ENCODE measurements at regions not wholly inside any gene's neighbourhood (a gene's known extent, or its start where the extent isn't known, plus 50 kb on each side); places are given as distances from the start of the nearest gene placed in this dataset.

GRCh38 chr17:72388765-72389473, 268.1 kb downstream of the SOX9 start:
- DNase-seq (ENCODE audit: low spot score) = no peak
- no peak for TF ChIP-seq CTCF (IDR thresholded peaks at IDR 0.05; ENCODE audit: unreplicated experiment)
- H3K4me1 Mint-ChIP-seq (ENCODE audit: unreplicated experiment) = peaks cover under 1% of the 10 kb centered on the region

GRCh38 chr17:72390675-72391508, 270.1 kb downstream of the SOX9 start:
- H3K4me3 Mint-ChIP-seq (ENCODE audit: unreplicated experiment) = no peak overlapping the region
- no peak for DNase-seq (ENCODE audit: low spot score)
- H3K9me3 Mint-ChIP-seq (ENCODE audit: unreplicated experiment) = no peaks in the 10 kb centered on the region
- H3K36me3 Mint-ChIP-seq (ENCODE audit: low read depth, unreplicated experiment) = no peaks in the 10 kb centered on the region
- no peaks in the 10 kb centered on the region for H3K27me3 Mint-ChIP-seq (ENCODE audit: unreplicated experiment)
- peaks cover 5% of the 10 kb centered on the region for H3K4me1 Mint-ChIP-seq (ENCODE audit: unreplicated experiment)
- no peak overlapping the region for H3K27ac Mint-ChIP-seq (ENCODE audit: unreplicated experiment)
- TF ChIP-seq CTCF (IDR thresholded peaks at IDR 0.05; ENCODE audit: unreplicated experiment) = no peak

More at GRCh38 chr17:72388765-72389473, 268.1 kb downstream of the SOX9 start:
- Mint-ChIP-seq H3K9me3 (ENCODE audit: unreplicated experiment) (no peaks in the 10 kb centered on the region), H3K27me3 (ENCODE audit: unreplicated experiment) (no peaks in the 10 kb centered on the region), H3K27ac (ENCODE audit: unreplicated experiment) (no peak overlapping the region), H3K36me3 (ENCODE audit: low read depth, unreplicated experiment) (no peaks in the 10 kb centered on the region), H3K4me3 (ENCODE audit: unreplicated experiment) (no peak overlapping the region)

GRCh38 chr17:72392056-72393010, 271.5 kb downstream of the SOX9 start:
- H3K27me3 Mint-ChIP-seq (ENCODE audit: unreplicated experiment) = no peaks in the 10 kb centered on the region
- peaks cover 5% of the 10 kb centered on the region for H3K4me1 Mint-ChIP-seq (ENCODE audit: unreplicated experiment)
- H3K4me3 Mint-ChIP-seq (ENCODE audit: unreplicated experiment) = no peak overlapping the region
- no peak for DNase-seq (ENCODE audit: low spot score)
- H3K9me3 Mint-ChIP-seq (ENCODE audit: unreplicated experiment) = no peaks in the 10 kb centered on the region
- H3K36me3 Mint-ChIP-seq (ENCODE audit: low read depth, unreplicated experiment) = no peaks in the 10 kb centered on the region
- no peak overlapping the region for H3K27ac Mint-ChIP-seq (ENCODE audit: unreplicated experiment)
- no peak for TF ChIP-seq CTCF (IDR thresholded peaks at IDR 0.05; ENCODE audit: unreplicated experiment)

GRCh38 chr17:72393553-72393952, 272.7 kb downstream of the SOX9 start:
- Mint-ChIP-seq H3K36me3 (ENCODE audit: low read depth, unreplicated experiment) (no peaks in the 10 kb centered on the region), H3K27ac (ENCODE audit: unreplicated experiment) (no peak overlapping the region), H3K4me3 (ENCODE audit: unreplicated experiment) (no peak overlapping the region), H3K27me3 (ENCODE audit: unreplicated experiment) (no peaks in the 10 kb centered on the region), H3K9me3 (ENCODE audit: unreplicated experiment) (no peaks in the 10 kb centered on the region), H3K4me1 (ENCODE audit: unreplicated experiment) (peaks cover 5% of the 10 kb centered on the region)
- no peak for TF ChIP-seq CTCF (IDR thresholded peaks at IDR 0.05; ENCODE audit: unreplicated experiment)
- DNase-seq (ENCODE audit: low spot score) = no peak
